ENCODE measurements at regions not wholly inside any gene's neighbourhood (a gene's known extent, or its start where the extent isn't known, plus 50 kb on each side); places are given as distances from the start of the nearest gene placed in this dataset.
"Not testable (repeated sequence)": the region's sequence is repeated elsewhere in the genome, so short reads cannot be mapped to it uniquely, and the experiment has no call there.

DNA sequence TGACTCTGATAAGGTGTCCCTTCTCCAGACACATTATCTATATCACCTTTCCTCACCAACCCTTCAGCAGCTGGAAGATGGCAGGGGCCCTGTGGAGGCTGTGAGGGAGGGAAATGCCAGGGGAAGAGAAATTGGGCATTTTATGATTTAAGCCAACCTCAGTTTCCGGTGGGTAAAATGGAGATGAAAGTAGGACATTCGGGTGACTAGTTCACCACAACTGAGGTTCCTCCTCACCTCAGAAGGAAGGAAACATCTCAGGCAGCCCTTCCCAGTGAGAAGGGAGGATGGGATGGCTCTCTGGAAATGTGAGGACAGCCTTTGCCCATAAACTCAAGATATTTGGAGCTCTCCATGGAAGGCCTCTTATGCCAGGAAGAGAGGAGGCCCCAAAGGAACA lies 251.5 kb downstream of the MID1IP1 start:
- no peak for DNase-seq

- DNase-seq, result no peak
These were observed 257.5 kb downstream of the MID1IP1 start for GRCh38 chrX:39058724-39059123.

GRCh38 chrX:39059866-39060265 lies 258.6 kb downstream of the MID1IP1 start:
- DNase-seq, result no peak

DNA sequence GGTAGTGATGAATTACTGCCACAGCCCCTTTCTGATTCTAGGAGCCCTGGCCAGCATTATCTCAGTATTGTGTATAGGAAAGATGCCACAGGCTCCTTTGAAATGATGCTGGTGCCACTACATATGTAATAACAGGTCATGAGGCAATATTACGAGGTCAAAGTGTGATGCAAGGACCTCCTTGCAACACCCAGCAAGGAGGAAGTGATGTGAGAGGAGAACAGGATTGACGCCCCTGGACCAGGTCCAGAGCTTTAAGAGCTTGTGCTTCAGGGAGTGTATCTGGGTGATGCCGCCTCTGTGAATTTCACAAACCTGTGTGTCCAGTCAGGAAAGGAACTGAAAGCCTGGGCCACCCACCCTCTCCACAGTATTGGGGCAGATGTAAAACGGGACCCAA lies 261.8 kb downstream of the MID1IP1 start:
- DNase-seq, result peak; percentile 89

DNA sequence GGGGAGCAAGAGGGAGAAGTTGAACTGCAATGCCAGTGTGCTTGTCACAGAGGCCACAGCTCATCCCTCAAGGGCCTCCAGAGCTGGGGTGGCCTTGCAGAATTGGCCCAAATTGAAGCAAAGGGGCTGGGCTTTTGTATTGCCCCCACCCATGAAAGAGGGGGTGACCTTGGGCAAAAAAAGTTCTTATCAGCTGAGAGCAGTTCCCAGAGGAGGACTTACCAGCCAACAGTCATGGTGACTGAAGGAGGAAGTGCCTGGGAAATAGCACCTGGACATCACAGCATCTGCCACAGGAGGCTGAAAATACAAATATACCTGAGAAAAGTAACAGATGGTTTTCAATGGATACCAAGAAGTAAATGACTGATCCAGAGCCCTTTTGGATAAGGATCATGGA lies 262.4 kb downstream of the MID1IP1 start:
- DNase-seq, result no peak

- DNase-seq, result no peak
These were observed 264.0 kb downstream of the MID1IP1 start for GRCh38 chrX:39065051-39065871.

- no peak for DNase-seq
These were observed 266.6 kb downstream of the MID1IP1 start for GRCh38 chrX:39067866-39068265.

GRCh38 chrX:39068634-39069033 lies 267.4 kb downstream of the MID1IP1 start:
- not testable (repeated sequence) for DNase-seq

DNA sequence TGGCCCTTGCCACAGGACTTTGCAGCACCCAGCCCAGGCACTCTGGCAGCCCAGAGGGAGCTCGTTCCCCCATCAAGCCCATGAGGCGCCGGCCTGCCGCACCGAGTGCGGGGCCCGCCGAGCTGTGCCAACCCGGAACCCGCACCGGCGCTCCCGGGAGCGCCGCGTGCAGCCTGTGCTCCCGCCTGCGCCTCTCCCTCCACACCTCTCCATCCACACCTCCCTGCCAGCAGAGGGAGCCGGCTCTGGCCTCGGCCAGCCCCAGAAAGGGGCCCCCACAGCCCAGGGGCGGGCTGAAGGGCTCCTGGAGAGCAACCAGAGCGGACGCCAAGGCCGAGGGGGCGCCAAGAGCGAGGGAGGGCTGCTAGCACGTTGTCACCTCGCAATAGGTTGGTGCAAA lies 268.8 kb downstream of the MID1IP1 start:
- no peak for DNase-seq

GRCh38 chrX:39073131-39073530 lies 271.9 kb downstream of the MID1IP1 start:
- no peak for DNase-seq

GRCh38 chrX:39096599-39096998 lies 295.3 kb downstream of the MID1IP1 start:
- DNase-seq, result no peak

GRCh38 chrX:39104745-39105144 lies 303.5 kb downstream of the MID1IP1 start:
- no peak for DNase-seq

GRCh38 chrX:39112143-39112542 lies 310.9 kb downstream of the MID1IP1 start:
- no peak for DNase-seq

- DNase-seq, result no peak
These were observed 313.9 kb downstream of the MID1IP1 start for GRCh38 chrX:39115166-39115565.

- DNase-seq, result peak; percentile 3
These were observed 315.8 kb downstream of the MID1IP1 start for GRCh38 chrX:39117101-39117500.

- no peak for DNase-seq
These were observed 320.6 kb downstream of the MID1IP1 start for GRCh38 chrX:39121903-39122302.

GRCh38 chrX:39125834-39126233 lies 324.6 kb downstream of the MID1IP1 start:
- no peak for DNase-seq

DNA sequence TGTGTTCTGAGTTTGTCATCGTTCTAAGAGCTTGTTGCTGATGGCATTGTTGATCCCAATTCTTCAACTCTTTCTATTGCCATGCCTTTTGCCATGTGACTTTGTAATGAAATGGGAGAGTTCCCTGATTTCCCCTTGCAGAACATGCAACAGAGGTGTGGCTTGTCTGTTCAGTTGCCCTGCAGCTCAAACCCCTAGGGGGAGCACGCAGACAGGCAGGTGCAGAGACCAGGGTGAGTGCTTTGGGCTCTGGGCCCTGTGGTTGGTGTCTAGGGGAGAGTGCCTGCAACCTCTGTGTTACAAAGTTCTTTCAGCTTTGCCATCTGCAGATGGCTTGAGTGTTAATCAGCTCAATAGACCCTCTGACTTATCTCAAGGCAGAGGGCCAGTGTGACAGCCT lies 332.7 kb downstream of the MID1IP1 start:
- peak; percentile 24 for DNase-seq

DNA sequence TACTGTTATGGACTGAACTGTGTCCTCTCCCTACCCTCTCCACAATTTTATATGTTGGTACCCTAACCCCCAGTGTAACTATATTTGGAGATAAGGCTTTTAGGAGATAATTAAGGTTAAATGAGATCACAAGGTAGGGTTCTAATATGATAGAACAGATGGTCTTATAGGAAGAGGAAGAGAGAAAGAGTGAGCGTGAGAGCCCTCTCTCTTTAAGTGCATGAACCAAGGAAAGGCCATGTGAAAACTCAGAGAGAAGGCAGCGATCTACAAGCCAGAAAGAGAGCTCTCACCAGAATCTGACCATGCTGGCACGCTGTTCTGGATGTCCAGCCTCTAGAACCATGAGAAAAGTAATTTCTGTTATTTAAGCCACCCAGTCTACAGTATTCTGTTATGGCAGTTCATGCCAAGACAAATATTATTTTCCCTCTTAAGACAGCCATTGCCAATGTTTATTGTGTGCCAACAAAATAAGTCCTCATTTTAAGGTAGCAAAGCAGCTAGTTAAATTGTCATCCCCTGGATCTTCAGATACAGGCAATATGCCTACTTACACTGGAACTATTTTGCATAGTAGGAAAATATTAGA lies 336.2 kb downstream of the MID1IP1 start:
- DNase-seq, result no peak

GRCh38 chrX:39140581-39140980 lies 339.3 kb downstream of the MID1IP1 start:
- DNase-seq, result no peak

DNA sequence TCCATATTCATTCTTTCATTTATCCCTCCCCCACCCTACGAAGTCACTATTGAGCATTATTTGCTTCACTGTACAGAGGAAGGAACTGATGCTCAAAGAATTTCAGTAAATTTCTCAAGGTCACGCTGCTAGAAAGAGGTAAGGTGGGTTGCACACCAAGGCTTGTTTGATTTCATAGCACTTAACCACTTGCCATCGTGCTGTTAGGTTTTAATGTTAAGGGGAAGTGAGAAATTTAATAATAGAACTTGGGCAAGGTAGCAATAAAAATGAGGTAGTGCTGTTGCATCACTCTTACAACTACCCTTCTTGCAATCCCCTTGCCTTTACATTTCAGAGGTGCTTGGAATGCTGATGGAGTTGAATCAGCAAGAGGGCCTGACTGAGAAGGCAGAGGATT lies 343.1 kb downstream of the MID1IP1 start:
- DNase-seq, result peak; percentile 82

DNA sequence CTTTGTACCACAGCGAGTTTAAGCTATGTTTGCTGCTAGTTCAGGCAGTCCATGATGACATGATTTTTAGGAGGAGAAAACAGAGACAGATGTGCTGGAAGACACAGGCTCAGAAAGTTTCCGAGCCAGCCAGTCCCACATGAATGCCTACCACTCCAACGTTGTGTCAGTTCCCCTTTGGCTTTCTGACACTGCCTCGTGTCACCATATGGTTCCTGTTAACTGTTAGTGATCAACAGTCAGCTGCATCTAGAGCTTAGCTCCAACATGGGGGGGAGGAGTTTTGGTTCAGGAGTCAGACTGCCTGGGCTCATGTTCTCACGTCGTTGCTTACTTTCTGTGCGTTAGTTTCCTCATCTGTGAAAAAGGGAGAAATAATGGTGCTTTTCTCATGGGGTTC lies 343.7 kb downstream of the MID1IP1 start:
- peak; percentile 89 for DNase-seq

DNA sequence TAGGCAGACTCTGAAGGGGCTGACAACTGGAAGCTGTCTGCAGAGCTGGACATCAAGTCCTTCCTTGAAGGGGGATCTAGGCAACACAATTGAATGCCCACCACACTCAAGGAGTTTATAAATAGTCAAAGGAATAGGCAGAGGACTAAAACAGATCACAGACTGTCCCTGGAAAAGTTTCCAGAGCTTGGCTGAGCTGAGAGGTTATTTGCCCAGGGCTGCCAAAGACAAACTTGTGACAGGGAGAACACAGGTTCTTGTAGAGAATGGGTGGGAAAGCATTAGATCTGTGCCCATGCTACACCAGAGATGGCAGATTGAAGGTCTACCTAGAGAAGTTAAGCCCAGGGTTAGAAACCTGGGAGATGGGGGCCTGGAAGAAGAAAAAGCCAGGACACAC lies 344.6 kb downstream of the MID1IP1 start:
- no peak for DNase-seq

- peak; percentile 78 for DNase-seq
These were observed 348.5 kb downstream of the MID1IP1 start for GRCh38 chrX:39149761-39150160.

DNA sequence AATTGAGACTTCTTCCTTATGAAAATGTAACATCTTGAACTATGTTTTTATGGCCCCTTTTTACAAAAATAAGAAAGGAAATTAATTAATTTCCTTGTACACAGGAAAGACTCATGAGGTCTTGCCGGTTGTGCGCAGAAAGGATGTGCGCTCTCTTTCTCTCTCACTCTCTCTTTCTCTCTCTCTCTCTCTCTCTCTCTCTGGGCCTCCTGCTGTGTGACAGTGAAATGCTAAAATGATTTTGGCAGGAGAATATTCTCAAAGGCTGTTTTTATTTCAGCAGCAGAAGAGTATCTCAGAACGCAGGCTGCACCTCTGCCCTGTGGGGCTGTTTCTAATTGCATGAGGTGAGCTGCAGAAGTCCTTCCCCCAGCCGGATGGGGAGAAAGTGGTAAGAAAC lies 349.0 kb downstream of the MID1IP1 start:
- DNase-seq, result no peak

Data from inflammatory macrophage treated with lipopolysaccharide for 4 hours (primary cell).